GM18511 (cell line): ENCODE measurements at regions not wholly inside any gene's neighbourhood (a gene's known extent, or its start where the extent isn't known, plus 50 kb on each side); places are given as distances from the start of the nearest gene placed in this dataset.

Experiments used
- ATAC-seq: cut with Tn5 transposase; IDR thresholded peaks from one replicate; pipeline ENCODE4 v1.9.1; 2021; ENCODE audit warnings: mild to moderate bottlenecking, moderate library complexity; ENCODE audit not compliant: unreplicated experiment

DNA sequence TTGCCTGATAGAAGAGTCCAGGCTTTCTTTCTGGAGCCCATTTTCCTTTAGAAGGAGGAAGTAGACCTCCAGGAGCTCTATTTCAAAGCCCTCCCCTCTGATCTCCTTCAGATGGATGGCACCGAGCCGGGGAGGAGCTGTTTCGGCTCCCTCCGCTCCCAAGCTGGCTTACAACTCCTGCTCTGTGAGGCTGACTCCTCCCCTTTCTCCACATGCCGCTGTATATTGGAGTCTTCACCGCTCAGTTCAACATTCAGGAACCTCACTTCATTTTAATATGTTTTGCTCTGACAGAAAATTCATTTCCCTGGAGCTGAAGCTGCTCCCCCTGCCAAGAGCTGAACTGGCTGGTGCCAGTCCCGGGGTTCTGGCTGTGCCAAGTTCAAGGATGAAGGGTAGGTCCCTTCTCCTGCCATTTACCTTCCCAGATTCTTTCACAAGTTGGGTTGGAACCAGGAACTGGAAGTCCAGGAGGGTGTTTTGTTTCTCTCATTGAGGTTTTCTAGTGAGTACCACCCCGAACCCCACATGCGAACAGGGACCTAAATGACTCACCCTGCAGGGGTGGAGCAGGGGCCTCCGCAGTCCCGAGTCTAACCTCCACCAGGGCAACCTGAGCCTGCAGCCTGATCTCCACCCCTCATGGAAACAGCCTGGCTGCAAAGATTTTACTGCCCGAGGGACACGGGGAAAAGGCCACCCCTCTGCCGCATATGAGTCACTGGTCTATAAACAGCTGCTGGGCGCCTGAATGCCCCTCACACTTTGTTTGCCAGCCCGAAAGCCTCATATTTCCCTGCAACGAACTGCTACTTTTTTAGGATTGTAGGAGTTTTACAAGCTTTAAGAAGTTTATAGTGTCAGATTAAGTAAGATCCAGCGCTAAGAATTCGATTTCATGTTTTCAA is 68.6 kb upstream of the FOXA2 start:
- no peak for ATAC-seq

GRCh38 chr20:22653658-22654642 is 69.6 kb upstream of the FOXA2 start:
- ATAC-seq = no peak

DNA sequence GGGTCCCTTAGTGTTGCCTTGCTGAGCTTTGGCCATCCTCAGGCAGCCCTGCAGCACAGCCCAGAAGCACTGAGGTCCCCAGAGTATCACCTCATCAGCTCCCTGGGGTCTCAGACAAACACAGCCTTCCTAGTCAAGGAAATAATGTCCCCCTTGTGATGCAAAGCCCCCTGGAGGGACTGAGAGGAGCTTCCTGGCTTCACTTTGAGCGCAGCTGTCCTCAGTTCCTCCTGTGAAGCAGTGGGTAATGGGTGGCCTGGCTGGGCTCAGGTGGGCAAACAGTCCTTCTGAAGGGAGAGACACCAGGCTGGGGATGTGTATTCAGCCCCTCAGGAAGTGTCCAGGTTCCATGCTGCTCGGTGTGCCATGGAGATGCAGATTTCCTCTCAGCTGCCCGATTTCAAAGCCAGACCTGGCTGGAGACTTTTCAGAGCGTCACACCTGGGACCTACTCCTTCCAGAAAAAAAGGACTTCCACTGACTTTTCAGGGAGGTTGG is 79.2 kb upstream of the FOXA2 start:
- no peak for ATAC-seq

DNA sequence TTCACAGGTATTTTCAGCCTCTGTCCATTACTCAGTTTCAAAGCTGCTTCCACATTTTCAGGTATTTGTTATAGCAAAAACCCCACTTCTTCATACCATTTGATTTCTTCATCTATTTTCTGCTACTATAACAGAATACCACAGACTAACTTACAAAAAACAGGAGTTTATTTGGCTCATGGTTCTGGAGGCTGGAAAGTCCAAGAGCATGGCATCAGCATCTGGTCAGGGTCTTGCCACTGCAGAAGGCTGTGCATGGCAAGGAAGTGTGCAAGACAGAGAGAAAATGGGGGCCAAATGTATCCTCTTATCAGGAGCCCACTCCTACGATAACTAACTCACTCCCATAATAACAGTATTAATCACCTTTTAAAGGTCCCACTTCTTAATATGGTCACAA is 82.8 kb upstream of the FOXA2 start:
- ATAC-seq = no peak

- ATAC-seq = no peak
Observed at GRCh38 chr20:22672191-22672590, 87.8 kb upstream of the FOXA2 start.

DNA sequence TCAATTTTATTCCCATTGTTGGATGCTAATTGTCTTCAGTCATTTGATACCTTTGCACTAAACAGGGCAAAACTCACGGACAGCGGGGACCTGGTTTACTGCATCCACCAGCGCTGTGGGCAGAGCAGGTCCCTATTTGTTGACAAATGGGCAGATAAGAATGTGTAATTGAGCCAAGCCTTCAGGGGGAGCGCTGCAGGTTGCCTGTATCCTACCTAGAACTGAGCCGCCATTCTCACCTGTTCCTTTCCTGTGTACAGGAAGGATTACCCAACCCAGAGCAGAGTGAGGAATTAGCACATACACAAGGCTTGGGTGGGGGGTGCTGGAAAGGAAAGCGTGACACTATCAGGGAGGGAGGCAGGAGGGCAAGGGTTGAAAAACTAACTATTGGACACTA is 89.1 kb upstream of the FOXA2 start:
- no peak for ATAC-seq

GRCh38 chr20:22675341-22675740 is 91.0 kb upstream of the FOXA2 start:
- no peak for ATAC-seq

DNA sequence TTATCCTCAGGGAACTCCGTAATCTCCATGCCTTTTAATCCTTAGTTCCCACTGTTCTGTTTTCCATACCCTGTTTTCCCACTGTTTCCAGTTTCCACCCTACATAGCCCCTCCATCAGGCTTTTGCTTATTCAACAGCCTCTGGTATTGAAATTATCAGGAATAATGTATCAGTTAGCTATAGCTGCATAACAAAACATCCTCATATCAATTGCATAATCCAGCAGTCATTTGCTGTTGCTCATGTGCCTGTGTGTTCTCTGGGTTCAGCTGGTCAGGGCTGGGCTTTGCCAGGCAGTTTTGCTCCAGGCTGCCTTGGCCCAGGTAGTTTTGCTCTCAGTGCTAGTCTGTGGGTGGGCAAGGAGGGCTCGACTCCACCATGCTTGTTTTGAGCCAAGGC is 94.3 kb upstream of the FOXA2 start:
- ATAC-seq = no peak

- ATAC-seq = no peak
Observed at GRCh38 chr20:22679197-22679596, 94.8 kb upstream of the FOXA2 start.

DNA sequence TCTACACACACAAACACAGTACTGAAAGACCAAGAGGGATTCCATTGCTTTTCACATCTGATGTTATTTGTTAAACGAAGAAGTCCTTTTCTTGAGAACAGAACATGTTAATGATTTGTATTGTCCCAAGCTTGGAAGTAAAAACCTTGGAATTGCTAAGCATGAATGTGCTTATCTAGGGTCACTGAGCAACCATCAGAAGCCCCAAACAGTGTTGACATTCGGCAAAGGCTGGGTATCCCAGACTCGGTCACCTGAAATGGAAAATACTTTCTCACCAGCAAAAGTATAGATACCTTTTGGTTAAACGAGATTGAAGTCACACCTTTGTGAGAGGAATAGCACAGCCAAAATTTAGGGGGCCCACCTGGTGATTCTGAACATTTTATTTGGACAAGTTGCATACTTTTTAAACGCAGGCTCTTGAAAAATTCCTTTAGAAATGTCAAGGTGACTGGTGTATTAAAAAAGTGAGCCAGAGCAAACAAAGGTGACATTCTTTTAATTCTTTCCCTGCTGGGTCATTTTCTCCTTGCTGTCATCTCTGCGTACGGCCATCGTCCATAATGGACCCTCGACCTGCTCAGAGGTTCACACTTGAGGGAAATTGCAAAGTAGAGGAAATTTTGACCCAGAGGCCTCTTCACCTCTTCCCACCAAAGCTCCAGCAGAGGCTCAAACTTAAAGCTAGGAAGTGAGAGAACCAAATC is 95.8 kb upstream of the FOXA2 start:
- ATAC-seq = no peak

DNA sequence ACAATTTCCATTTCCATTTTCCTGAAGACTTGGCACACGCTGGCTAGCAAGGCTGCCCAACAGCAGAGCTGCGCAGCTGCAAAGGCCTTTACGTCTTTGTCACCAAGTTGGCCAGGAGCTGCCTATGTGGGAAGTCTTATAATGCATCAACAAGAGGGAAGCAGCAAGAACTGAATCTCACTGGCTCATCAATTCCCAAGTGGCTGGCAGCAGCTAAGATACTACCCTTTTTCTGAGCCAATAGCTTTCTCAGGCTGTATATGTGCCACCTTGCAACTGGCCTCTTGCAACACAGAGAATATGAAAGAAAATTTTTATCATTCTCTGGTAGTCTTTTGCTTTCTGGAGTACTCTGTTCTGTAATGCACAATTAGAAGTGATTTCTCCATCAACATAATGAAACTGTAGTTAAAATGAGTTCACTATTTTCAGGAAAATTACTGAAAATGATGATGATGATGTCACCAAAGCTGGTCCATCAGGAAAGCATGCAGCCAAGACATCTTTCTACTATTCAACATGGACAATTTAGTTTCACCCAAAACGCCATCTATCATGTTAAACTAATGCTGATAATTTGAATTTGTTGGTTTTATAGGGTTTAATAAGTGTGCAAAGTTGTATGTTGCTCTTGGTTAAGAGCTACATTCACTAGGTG is 97.3 kb upstream of the FOXA2 start:
- ATAC-seq = no peak

- no peak for ATAC-seq
Observed at GRCh38 chr20:22682381-22682780, 98.0 kb upstream of the FOXA2 start.

DNA sequence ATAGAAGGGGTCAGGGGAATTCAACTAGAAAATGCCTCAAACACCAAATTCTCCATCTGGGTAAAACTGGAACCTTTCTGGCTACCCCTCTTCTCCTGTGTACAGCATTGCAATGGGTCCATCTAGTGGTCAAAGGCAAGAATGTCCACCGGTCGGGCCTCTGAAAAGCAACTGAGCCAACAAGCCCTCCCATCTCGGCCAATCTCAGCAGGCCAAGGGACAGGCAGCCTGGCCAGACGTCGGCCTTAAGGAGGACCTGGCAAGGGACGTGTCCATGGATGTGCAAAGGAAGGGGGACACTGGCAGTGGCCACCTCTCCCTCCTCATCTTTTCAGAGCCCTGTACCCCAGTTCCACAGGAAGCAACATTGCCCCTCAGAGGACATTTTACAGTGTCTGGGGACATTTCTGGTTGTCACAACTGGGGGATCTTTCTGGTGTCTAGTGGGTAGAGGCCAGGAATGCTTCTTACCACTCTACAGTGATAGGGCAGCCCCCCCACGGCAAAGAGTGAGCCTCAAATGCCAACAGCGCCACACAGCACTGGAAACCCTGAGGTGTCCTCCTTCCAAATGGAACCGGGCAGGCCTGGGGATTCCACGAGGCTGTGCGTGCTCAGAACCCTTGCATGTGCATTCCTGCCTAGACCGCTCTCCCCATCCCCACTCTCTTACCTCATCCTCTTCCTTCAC is 99.8 kb upstream of the FOXA2 start:
- peak; percentile 90 for ATAC-seq

- peak; percentile 54 for ATAC-seq
Observed at GRCh38 chr20:22684763-22685443, 100.5 kb upstream of the FOXA2 start.

DNA sequence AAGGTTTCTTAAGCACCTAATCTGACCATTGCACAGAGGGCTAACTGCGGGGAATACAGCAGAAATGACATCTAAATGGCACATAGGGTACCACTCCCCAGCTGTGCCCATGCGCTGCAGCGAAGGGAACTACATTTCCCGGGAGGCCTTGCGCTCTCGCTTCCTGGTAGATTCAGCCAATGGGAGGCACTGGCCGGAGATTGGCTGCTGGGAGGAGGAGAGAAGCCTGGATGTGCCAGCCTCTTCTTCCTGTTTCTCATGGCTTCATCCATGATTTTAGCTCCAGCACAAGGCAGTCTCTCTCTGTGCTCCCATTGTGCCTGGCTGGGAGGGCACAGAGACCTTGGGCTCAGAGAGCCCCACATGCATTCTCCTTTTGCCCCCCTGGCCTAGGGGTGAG is 101.7 kb upstream of the FOXA2 start:
- ATAC-seq = no peak

DNA sequence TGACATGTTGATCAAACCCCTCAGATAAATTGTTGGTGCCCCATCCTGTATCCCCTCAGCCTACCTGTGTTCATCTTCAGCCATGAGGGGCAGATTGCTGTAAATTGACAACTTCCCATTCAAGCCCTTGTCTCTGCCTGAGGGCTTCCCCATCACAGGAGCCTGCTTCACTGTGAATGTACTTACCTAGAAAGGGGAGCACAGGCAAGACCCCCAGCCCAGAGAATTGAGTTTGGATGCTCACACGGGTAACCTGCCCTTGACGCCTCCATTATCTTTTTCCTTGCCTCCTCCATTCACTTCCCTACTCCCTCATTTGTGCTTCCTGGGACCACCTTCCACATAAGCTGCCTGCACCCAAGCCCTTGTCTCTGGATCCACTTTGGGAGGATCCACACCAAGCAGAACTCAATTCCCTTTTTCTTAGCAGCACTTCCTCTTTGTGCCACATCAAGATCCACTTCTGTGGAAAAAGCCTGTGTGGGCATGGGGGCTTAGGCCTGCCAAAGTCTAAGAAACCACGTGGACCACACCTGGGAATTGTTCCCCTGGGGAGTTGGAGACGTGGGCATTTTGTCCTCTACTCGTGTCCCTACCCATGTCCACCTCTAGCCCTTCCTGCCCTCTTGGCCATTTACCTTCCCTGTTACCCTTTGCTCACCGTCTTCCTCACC is 103.4 kb upstream of the FOXA2 start:
- no peak for ATAC-seq

DNA sequence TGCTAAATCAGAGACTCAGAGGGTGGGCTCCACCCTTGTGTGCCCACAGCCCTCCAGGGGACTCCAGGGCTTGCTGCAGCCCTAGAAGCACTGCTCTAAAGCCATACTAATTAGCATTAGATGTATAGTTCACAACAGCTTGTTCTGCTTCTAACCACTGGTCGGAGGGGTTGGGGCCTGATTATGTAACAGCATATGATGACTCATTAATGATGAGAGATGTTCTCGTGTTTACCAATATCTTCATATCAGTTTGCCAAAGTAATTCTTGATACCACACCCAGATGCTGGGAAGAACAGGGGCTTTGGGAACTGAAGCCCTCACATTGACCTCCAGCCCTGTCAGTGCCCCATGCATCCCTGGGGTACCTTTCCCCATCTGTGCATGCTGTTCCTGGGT is 104.1 kb upstream of the FOXA2 start:
- no peak for ATAC-seq

GRCh38 chr20:22689266-22689665 is 104.9 kb upstream of the FOXA2 start:
- no peak for ATAC-seq

GRCh38 chr20:22690000-22690399 is 105.6 kb upstream of the FOXA2 start:
- no peak for ATAC-seq
